SH-SY5Y (cell line): ENCODE measurements at regions not wholly inside any gene's neighbourhood (a gene's known extent, or its start where the extent isn't known, plus 50 kb on each side); places are given as distances from the start of the nearest gene placed in this dataset.

Source experiments
- GATA2 ChIP-seq: IDR thresholded peaks from 2 replicates; pipeline ENCODE4 v1.6.1; 2011; ENCODE audit warnings: mild to moderate bottlenecking, low read depth, low read length
- GATA3 ChIP-seq: IDR thresholded peaks from 2 replicates; pipeline ENCODE4 v1.6.1; 2011; ENCODE audit warnings: low read depth, mild to moderate bottlenecking, low read length, moderate library complexity

- TF ChIP-seq GATA2: no peak
- no peak for TF ChIP-seq GATA3
Measured at GRCh38 chr1:101333186-101333585, 96.4 kb downstream of the S1PR1 start.
